ENCODE measurements at regions not wholly inside any gene's neighbourhood (a gene's known extent, or its start where the extent isn't known, plus 50 kb on each side); places are given as distances from the start of the nearest gene placed in this dataset.

DNA sequence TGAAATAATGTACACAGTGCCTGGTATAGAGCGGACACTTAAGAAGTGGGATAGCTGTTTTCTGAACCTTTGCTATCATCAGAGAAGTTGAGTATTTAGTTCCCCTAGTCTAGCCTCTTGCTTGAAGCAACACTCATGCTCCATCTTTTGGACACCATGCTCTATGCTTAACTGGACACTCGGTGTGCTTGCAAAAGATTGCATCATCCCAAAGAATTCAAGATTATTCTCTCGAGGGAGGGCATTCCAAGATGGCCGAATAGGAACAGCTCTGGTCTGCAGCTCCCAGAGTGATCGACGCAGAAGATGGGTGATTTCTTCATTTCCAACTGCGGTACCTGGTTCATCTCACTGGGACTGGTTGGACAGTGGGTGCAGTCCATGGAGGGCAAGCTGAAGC lies 143.9 kb upstream of the FSHR start:
- DNase-seq, result no peak

DNA sequence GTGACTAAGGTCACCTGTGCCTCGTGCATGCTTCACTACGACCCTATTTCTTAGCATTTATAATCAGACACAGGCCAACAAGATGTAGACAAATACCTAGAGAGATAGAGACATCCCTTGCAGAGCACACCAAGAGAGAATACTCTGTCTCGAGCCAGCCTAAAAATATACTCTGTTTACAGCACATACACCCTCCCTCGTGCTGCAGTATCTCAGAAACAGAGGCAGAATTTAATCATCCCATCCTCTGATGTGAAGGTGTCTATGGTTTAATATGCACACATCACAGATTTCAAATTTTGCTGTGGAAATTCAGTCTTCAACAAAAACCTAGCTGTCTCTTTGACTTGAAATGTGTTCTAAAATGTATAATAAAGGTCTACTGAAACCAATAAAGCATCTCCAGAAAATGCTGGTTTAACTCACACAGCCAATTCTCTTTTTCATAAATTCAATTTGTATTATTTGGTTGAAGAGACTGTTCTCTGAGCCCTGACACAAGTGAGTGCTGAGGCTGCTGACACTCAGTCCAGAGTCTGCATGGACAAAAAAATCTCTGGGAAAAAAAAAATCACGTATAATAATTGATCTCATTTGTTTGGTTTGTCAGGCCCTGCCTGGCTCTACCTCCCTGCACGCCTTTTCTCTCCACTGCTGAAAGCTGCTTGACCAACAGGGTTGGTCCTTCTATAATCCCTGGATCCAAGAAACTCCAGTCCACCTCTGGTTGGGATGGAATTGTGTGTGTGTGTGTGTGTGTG lies 142.0 kb upstream of the FSHR start:
- DNase-seq, result no peak

DNA sequence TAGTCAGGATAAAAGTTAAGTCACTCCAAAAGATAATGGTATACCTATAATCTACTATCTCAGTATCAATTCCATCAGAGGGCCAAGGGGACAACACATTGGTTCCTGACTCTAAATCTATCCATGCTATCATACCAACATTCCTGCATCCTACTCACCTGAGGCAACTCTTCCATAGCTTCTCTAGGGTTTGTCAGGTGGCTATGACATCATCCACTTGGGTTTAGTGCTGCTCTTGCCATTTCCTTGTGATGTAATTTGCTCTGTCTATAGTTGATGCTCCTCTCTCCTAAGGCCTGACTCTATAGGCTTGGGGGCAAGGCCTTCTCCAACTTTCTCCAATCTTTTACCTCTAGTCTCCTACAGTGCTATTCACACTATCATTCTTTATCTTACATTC lies 139.9 kb upstream of the FSHR start:
- DNase-seq, result no peak

DNA sequence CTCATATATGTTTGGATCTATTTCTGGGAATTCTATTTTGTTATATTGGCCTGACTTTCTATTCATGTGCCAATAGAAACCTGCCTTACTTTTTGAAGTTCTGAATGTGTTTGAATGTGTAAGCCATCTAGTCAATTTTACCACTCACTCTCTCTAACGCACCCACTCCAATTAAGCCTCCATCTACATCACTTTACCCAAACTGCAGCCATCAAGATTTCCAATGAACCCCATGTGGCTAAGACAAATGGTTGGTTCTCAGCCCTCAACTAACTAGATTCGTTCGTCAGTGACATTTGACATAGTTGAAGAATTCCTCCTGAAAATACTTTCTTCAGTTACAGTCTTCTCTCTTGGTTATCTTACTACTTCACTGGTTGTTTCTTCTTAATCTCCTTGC lies 137.3 kb upstream of the FSHR start:
- no peak for DNase-seq

DNA sequence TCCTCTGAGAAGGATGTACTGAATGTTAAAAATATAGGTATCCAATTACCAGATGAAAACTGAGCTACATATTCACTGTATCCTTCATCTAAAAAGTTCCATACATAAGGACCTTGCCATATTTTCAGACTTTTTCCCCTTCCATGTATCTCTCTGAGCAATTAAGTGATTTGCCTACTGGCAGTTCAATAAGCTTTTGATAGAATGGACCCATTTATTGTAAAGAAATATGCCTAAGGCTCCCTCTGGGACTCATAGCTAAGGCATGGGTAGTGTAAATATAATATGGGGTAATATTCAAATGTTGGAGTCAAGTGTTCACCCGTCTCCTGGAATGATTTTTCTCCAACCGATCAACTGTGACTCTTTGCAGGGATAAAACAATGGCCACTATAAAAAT lies 135.4 kb upstream of the FSHR start:
- DNase-seq, result no peak

DNA sequence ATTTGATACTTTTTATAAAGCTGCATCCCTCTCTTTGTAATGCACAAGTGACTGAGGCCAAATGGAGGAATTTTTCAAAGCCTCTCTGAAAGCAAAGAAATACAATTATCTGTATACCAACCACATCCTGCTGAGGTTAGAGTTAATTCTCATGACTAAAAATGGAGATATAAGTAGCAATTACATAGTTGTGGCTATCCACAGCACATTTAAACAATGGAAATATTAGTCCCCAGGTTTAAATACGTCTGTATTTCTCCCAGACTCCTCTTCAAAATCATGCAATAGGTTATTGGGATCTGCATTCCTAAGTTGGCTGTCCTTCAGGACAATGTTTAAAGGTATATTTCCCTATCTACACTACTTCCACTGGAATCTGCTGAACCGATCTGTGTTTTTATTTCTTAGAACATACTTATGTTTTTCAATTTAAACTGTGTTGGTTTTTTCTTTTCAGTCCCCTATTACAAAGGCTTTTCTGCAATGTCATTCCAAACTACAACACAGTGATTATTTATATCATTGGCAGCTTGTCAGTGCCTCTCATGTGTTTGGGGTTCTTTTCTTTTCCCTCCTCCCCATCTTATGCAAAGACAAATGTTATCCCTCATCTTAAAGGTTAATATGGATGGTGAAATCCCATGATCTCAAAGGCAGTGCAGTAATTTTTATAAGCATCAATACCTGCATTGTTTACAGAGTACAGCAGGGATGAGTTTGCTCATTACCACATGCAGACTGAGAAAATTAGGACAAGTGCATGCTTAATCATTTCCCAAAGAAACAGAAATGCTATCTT lies 134.8 kb upstream of the FSHR start:
- no peak for DNase-seq

DNA sequence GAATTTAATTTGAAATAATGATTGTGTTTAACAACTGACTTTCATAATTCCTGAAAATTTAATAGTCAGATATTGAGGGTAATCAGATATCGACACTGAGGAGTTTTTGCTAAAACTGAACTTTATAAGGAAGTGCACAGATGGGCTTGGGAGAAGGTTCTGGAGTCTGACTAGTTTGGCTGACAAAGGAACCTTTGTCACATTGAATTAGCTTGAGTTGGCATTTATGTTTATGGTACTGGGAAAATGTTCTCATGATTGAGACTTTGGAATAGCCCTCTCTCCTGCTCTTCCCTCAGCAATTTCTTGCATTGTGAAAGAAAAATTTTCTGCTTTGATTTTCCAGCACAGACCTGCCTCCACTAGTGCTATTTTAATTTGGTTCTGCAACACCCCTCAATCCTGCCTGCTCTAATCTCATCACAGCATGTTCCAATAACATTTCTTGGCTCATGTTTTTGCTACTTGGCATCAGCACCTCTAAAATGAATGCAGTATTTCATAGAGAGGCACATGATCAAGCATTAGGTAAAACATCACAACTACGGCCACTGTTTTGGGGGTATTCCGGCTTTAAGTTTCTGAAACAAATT lies 133.9 kb upstream of the FSHR start:
- DNase-seq, result no peak

DNA sequence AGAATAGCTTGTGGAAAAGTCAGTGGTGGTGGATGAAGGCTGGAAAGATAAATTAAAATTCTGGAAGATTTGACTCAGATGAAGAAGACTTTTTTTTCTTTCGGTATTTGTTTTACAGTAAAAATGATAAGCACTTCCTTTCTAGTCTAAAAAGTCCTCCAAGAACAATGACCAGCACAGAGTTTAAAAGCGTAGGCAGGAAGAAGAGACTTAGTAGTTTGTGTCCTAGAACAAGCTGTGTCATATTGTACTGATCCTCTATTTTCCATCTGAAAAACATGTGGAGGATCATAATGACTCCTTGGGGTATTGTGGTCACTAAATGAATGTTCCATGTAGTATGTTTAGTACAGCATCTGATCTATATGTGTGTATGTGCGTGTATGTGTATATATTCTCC lies 132.4 kb upstream of the FSHR start:
- DNase-seq, result no peak

DNA sequence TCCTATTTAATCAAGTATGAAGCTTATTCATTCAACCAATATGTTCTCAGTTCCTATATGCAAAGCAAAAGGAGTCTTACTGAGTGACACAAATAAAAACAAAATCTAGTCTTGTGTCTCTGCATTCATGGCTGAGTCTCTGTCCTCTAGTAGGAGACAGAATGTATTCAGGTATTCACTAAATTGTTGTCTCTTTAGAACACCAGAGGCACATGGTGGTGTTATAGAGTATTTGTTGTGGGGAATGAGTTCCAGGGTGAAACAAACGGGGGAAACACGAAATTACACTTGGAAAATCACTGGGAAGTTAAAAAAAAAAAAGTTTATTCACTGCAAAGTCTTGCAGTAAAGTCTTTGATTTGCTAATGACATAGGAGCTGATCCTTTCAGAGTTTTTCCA lies 131.7 kb upstream of the FSHR start:
- no peak for DNase-seq

DNA sequence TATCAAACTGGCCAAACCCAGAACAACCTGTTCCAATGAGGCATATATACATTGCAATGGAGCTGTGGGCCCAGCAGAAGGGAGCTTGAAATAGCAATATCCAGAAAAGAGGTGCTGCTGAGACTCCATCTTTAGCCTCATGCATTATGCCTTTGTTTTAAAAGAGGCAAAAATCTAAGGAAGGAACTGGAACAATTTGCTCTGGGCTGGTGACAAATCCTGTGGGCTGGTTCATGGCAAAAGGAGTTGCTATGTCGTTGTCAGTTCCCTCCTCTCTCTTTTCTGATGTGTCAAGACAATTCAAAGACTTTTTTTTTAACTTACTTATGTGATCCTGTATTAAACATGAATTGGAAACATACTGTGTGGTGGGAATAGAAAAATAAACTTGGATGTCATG lies 124.2 kb upstream of the FSHR start:
- no peak for DNase-seq

DNA sequence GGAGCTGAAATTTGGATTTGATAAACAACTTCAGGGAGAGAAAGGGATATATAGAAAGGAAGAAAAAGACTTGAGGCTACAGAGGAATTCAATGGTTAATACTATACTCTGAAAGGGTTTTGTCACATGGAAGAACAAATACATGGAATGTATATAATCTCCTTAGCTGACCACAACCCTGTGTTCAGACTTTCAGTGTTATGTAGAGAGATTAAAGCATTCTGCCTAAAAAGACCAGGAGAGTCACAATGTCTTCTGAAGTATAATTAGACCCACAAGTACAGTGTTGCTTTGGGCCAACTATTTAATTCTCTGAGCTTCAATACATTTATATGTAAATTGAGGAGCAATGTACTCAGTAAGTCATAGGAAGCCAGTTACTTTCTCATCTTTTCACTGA lies 123.8 kb upstream of the FSHR start:
- no peak for DNase-seq

DNA sequence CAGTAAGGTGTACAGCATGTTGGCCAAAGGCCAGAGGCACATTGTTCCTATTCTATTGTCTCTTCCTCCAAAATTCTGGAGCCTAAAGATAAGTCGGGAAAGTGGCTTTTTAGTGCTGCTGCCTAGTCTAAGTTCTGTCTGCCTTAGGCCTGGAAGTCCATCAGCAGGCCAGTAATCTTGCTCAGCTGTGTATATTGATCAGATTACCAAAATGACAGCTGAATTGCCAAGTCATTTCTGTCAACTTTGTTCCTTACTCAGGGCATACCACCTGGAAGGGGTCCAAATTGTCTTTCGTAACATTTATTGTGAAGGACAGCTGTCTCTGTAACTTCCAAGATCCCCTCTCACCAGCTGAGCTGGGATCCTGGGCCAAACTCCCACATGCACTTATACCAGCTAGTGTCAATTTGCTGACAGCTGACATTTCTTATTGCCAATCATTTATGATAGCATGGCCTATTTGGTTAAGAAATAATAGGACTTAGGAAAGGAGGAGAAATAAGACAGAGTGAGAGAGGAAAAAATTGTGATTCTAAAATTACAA lies 116.8 kb upstream of the FSHR start:
- DNase-seq, result no peak

DNA sequence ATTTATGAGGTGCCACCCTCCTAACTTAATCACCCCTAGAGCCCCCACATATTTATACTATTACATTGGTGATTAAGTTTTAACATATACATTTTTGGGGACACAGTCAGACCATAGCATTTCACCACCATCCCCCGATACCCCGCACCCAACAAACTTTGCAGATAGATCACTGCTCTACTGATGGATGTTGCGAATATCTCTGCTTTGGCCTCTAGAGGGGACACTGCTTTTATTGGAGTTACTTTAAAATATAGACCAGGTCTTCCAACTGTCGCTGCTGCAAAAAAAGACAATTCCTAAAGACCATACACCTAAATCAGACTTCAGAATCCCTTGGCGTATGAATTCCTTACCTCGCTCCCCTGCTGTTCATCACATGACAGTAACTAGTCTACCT lies 115.8 kb upstream of the FSHR start:
- no peak for DNase-seq

DNA sequence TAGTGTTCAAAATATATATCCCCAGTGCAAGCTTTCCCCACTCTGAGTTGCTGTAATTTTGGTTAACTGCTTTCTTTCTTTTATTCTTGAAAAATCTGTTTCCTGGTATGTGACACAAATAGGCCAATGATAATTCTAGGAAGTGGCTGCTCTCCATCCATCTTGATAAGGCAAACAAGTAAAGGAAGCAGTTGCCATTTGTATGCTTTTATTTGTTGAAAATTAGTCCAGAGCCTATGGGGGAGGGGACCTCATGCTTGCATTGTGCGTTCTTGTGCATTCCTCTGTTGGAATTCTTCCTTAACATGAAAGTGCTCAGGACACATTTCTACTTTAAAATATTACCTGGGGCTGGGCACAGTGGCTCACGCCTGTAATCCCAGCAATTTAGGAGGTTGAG lies 111.2 kb upstream of the FSHR start:
- DNase-seq, result no peak

DNA sequence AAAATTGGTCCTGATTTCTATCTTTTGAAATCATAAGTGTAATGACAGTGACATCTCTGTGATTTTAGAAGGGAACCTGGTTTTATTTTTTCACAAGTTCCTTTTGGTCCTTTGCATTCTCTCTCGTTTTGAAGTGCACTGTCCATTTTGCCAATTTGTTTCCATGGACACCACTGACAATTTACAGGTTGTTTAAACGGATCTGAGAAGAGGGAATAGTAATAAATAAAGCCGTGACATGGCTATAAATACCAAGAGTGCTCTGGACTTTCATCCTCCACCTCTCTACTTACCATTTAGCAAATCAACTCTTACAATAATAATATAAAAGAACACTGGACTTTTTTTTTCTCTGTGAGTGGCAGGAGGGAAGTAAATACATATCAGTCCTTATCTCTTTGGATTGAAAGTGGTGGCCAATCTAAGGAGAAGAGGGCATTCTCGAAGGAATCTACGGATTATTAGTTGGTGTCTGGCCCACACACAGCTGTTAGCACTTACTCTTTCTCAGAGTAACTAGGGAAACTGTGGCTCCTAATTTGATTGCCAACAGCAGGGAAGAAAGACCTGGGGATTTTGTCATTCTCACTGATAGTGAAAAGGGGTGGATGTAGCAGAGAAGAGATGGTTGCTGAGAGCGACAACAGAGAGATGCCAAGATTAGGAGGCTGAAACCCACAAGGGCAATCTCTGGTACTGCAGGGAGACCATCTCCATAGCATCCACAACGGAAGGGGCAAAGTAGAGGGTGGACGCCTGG lies 108.7 kb upstream of the FSHR start:
- DNase-seq, result no peak

DNA sequence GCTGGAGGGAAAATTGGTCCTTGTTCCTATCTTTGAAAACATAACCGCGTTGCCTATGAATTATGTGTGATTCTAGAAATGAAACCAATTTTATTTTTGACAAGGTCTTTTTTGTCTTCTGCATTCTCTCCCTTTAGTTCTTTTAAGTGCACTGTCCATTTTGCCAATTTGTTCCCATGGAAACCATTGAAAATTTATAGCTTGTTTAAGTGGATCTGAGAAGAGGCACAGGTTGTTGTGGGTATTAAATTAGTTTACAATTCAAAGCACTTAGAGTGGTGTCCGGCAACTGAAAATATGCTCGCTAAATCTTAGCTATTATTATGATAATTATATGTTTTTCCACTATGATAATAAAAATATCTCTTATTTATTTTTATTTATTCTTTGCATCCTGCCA lies 107.5 kb upstream of the FSHR start:
- peak; percentile 35 for DNase-seq

DNA sequence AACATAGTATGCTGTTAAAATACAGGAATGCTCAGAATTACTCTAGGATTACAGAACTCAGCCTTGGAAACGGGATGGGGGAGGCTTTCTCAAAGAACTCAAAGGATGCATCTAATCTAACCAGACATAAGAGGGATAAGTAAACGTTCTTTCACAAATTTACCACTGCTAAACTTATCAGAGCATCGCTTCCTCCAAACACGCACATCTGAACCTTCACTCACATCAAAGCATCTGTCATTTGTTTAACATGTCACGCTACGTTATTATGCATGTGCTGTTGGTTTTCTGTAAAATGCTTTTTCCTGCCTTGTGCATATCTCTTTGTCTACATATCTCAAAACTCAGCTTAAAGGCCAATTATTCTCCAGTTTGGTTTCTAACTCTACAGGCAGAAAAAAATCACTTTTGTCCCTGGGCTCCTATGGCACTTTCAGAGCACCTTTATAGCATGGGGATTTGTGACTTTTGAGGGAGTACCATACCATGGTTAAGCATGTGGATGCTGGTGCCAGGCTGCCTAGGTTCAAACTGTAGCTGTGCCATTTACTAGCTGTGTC lies 106.7 kb upstream of the FSHR start:
- no peak for DNase-seq

DNA sequence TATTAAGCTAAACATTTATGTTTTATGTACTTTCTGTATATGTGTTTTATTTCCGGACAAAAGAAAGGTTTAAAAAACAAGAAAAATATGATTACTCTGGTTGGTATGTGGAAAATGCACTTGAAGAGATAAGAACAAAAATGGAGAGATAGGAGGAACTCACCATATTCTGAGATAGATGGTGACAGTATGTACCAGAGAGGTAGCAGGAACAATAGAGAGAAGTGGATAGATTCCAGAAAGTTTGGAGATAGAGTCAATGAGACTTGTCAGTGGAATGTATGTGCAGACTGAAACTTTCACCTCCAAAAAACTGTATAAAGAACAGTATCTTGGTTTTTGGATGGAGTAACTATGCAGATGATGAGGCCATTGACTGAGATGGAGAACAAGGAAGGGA lies 105.6 kb upstream of the FSHR start:
- no peak for DNase-seq

DNA sequence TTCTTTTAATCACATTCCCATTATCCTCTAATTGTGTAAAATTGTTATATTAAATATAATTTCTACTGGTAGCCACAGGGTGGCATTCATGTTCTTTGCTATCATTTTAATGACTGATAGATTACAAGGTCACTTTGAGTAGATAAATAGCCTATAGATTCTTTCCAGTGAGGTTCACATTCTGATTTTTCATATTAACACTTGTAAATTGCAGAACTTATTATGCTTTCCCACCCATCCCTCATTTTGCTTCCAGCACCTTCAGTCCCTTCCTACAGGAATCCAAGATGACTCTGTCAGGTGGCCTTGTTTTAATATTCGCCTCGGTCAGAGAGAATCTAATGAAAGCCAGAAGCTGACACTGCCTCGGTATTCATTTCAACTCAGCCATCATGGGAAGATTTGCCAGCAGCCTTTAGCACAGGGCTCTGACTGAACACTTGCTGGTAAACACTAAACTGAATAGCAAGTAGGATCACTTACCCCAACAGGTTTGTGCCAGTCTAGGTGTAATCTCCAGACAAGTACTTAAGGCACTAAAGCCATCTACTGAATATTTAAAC lies 101.2 kb upstream of the FSHR start:
- peak; percentile 50 for DNase-seq

DNA sequence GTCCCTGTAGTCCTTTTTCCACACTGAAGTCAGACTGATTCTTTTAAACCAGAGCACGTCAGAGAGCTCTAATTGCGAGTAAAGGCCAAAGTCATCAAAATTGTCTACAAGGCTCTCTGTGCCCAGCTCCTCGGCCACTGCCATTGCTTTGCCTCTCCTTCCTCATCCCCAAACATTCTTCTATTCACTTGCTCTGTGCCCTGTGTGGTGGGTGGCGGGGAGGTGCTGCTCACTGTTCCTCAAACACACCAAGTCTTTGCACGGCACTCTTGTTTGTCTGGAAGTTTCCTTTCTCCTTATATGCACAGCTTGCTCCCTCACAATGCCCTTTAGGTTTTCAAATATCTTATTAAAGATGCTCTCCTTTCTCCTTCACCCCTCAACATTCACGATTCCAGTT lies 100.1 kb upstream of the FSHR start:
- DNase-seq, result no peak

DNA sequence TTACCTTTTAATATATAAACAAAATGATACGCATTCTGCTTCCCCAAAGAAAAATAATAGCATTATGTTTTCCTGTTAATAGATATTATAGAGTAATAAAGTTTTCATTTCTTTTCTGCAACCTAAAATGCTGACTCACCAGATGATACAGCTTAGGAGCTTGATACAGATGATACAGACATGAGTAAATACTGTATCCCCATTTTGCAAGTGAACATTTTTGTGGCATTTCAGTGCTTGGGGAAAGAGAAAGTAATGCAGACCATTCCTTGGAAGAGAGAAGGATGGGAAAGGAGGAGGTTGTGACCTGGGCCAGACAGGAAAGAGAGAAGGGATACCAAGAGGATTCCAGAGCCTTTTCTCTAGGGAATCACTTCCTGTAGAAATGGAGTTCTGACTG lies 97.5 kb upstream of the FSHR start:
- DNase-seq, result no peak

DNA sequence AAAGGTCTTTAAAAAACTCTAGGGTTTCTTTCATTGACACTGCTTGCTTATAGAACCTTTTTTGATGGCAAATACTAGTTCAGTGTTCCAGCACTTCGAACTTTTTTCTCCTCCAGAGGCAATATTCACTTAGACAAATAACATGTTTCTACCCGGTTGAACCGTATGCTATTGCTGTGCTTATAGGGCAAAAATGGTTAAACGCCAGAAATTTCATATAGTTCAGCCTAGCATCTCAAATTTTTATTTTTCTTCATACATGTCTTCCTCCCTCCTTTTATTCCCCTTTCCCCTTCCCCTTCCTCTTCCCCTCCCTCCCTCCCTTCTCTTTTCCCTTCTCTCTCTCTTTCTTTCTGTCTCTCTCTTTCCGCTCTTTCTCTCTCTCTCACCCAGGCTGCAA lies 96.9 kb upstream of the FSHR start:
- DNase-seq, result no peak

DNA sequence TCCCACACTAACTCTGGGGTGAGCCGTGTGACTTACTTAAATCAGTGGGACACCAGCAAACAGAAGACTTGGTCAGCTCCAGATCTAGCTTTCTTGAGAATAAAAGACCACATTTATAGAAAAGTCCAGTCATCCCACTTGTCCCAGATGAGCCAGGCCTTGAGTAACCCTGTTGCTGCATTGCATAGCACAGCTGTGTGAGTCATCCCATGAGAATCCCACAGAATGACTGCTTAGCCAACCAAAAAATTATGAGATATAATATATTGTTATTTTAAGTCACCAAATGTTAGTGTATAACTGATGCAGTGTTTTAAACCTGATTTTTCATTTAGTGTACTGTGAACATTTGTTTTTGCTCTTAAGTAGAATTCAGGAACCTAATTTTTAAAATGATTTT lies 94.2 kb upstream of the FSHR start:
- DNase-seq, result no peak

Data from NCI-H774 (cell line).